HG02571 (cell line): ENCODE measurements at regions not wholly inside any gene's neighbourhood (a gene's known extent, or its start where the extent isn't known, plus 50 kb on each side); places are given as distances from the start of the nearest gene placed in this dataset.

ENCODE experiments used
- ATAC-seq: cut with Tn5 transposase; IDR thresholded peaks from one replicate; pipeline ENCODE4 v1.9.1; 2021; ENCODE audit warnings: mild to moderate bottlenecking, moderate library complexity; ENCODE audit not compliant: unreplicated experiment

GRCh38 chr4:173860094-173860493, 330.1 kb upstream of the HAND2 start:
- ATAC-seq, result no peak

- no peak for ATAC-seq
Measured at GRCh38 chr4:173859091-173859713, 329.2 kb upstream of the HAND2 start.

DNA sequence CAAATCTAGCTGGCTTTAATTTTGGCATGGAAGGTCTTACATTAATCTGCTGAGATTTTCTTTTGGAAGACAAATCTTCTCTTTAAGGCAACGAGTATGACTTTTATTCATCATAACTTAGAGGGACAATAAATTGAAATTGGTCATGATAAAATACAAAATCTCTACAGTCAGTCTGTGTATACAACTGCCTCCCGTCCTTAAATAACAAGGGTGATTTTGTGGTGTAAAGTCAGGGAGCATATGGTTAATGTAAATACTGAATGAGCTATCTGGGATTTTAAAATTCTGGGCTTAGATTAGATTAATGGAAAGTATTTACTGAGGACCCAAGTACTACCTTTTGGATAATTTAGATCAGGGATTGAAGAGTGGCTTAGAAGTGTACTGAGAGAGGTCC, 328.4 kb upstream of the HAND2 start:
- ATAC-seq, result no peak

GRCh38 chr4:173857828-173858227, 327.8 kb upstream of the HAND2 start:
- no peak for ATAC-seq

DNA sequence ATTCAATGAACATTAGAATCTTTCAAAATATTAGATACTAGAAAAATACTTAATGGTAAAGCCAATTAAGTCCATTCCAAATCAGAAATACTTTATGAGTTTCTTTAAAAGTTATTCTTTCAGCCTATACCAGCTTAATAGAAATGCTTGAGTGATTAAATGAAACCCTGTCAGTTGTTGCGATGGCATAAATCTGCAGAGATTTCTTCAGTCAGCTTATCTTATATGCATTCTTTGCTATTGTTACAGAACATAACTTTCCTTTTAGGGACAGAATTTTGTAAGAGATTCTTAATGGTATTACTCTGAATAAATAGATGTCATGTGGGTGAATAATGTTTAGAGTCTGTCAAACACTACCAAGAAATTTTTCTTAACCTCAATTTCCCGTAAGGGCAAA, 325.0 kb upstream of the HAND2 start:
- no peak for ATAC-seq

DNA sequence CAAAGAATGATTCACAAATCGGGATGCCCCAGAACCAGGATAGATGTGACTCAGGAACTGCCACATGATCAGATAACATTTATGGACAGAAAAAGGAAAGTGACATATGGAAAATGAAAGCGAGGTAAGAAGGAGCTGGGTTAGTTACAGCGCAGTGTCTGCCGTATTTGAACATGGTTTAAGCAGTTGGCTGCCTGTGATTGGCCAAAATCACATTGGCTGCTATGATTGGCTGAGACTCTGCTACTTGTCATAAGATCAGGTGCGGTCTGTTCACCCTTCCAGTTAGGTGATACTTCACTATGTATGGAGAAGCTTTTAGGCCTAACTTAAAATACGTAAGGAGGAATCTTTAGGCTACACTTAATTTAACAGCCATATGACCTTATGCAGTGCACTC, 322.7 kb upstream of the HAND2 start:
- no peak for ATAC-seq

DNA sequence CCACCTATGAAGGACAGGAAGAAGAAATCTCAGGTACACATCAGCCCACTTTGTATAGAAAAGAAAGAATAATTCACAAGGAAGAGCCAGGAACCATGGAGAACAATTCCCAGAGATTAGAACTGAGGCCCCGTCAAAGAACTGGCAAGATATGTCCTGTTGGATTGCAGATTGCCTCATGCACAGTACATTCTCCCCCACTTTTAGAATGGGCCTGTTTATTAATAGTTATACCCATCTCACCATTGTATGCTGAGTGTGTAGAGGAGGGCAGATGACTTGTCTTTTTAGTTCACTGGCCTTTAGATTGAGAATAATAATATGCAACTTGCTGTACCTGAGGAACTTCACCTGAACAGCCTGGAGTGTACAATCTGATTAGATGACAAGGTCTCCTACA, 315.6 kb upstream of the HAND2 start:
- ATAC-seq, result no peak

GRCh38 chr4:173839865-173840264, 309.8 kb upstream of the HAND2 start:
- ATAC-seq, result no peak

DNA sequence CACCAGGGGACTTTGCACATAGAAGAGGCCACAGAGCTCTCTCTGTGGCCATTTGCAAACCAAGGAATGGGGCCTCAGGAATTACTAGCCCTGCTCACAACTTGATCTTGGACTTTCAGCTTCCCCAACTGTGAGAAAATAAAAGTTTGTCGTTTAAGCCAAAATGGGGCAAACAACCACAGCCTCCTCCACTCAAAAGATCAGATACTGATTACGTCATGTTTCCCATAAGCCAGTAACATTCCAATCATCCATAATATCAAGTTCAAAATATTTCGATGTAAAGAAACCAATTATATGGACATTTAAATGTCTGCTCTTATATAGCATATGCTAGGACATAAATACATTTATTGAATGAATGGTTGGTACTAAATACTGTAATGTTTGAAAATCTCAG, 307.5 kb upstream of the HAND2 start:
- no peak for ATAC-seq

DNA sequence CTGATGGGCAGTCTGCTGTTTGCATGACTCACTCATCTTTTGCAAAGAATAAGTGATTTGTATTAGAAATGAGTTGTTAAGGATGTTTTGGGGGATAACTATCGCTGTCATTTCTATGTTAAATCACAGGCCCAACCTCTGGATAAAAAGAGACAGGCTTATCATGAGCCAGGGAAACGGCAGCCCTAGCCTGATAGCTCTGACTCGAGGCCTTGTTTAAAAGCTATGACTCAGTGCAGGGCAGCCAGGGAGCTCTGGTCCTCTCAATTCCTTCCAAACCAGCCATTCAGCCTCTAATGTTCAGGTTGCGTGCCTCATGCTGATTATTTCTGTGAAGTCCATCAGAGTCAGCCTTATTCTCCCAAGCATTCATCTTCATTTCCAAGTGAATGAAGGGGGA, 305.9 kb upstream of the HAND2 start:
- ATAC-seq, result no peak

- no peak for ATAC-seq
Measured at GRCh38 chr4:173834151-173834550, 304.1 kb upstream of the HAND2 start.

DNA sequence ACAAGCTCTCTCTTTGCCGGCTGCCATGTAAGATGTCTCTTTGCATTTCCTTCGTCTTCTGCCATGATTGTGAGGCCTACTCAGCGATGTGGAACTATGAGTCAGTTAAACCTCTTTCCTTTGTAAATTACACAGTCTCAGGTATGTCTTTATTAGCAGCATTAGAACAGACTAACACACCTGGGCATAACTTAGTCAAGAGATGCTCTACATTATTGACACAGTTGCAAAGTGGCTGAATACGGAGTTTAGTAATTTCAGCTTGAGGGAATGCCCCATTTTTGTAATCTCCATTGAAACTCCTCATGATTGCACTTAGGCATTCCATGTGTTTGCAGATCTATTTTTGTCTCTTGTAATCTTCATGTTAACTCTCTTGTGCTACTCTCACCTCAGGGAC, 299.5 kb upstream of the HAND2 start:
- no peak for ATAC-seq

DNA sequence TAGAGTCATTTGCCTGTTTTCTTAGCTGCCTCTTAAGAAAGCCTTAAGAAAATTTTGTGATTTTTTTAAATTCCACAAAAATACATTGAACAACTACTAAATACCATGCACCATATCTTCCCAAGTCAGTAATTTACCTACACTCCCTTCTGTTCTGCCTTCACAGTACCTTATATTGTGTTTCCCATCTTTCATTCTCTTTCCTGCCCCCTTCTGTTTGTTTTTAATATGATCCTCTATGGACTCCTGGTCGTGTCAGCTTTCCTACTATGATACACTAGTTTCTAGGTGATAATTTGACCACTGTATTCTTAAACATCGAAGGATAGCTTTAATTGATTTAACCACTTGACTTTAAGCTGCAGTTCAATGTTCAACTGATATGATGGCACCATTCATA, 297.7 kb upstream of the HAND2 start:
- ATAC-seq, result no peak

DNA sequence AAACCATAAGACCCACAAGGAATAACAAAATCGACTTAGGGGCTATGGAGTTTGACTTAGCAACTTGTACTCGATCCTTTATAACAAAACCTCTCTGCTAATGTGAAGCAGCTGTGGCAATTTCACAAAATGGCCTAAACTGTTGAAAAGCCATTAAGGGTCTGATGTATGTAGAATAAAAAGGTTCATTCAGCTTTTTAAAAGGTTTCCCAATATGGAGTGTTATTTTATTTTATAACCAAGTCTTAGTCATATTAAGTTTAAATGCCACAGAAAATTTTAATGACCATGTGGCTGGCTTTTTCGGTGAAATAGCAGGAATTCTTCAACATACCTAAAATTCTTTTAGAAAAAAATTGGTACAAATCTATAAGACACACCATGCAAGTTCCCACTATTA, 291.8 kb upstream of the HAND2 start:
- ATAC-seq, result no peak

DNA sequence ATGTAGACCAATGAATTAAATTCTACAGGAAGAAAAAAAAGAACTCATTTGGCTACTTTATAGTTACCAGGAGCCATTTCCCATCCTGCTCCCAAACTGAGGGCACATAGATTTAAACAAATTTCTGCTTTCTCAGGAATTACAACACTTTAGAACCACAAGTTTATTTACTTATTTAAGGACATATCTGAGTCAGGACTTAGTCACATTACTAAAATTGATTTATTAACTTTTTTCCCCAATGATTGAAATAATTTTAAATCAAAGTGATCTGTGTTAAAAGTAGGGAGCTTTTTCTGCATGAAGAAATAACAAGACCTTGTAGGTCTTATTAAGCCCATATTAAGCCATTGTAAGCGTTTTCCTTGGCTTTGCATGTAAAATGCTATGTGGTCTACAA, 291.0 kb upstream of the HAND2 start:
- no peak for ATAC-seq

GRCh38 chr4:173807347-173807746, 277.3 kb upstream of the HAND2 start:
- no peak for ATAC-seq

GRCh38 chr4:173805884-173806283, 275.9 kb upstream of the HAND2 start:
- ATAC-seq, result no peak

GRCh38 chr4:173802662-173803022, 272.6 kb upstream of the HAND2 start:
- no peak for ATAC-seq

DNA sequence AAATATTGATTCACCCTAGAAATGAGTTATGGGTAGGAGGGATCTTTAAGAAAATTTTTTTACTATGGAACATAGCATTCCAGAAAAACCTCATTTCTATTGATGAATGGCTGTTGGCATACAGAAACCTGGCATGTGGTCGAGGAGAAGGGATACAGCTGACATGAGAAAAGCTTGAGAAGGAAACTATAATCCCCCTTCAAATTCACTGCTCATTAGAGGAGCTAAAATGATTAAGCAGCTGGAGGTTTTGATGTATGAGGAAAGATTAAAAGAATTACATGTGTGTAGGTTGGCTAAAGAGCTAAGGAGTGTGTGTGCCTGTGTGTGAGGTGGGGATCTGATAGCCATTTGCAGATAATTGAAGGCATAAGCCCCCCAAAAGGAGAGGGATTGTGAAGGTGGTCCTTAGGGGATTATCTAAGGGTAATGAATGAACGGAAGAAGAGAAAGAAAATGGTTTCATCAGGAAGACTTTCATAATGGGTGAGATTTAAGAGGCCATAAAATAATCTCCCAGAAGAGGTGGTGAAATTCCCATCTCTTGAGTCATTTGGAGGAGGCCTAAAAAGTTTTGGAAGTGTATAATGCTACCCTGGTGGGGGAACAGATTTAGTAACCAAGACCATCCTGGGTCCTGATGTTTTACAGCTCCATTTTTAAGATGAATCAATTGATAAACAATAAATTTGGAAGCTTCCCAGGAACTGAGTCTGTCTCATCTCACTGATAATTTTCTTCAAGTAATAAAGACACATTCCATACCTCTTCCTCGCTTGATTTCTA, 272.0 kb upstream of the HAND2 start:
- no peak for ATAC-seq

GRCh38 chr4:173801361-173801760, 271.3 kb upstream of the HAND2 start:
- ATAC-seq, result no peak

DNA sequence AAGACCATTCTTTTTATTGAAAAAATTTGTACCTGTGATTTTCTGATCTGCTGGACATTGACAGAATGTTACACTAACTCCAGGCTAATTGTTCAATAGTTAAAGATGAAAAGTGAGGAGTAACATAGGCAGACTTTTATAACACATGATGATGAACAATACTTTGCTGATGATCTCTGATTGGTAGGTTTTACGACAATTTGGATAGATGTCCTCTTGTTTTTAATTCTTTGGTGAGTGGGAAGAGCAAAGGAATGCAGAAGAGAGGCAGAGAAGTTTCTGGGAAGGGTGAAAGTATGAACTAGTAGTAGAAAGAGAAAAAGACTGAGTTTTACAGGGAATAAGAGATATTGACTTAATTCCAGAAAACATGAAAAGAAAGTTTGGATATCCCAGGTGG, 267.3 kb upstream of the HAND2 start:
- no peak for ATAC-seq

DNA sequence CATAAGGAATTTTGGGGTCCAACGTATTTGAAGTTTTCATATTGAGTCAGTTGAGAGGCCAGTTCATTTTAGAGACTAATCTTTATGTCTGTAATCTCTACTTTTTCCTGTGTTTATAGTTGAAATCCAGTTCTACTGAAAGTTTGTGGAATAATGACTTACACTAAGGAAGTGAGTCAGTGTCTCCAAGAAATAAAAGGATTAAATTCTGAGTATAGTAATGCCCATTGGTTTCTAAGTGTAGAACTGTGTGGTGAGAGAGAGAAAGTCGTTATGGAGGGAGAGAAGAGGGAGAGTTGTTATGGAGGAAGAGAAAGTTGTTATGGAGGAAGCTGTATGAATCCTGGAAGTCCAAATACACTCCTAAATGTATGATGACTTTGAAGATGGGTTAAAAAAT, 264.6 kb upstream of the HAND2 start:
- ATAC-seq, result no peak

- no peak for ATAC-seq
Measured at GRCh38 chr4:173793937-173794510, 264.0 kb upstream of the HAND2 start.
